DMS114 treated with DMSO at 0.1 percent for 48 hours (cell line): ENCODE measurements at regions not wholly inside any gene's neighbourhood (a gene's known extent, or its start where the extent isn't known, plus 50 kb on each side); places are given as distances from the start of the nearest gene placed in this dataset.
"Not testable (repeated sequence)": the region's sequence is repeated elsewhere in the genome, so short reads cannot be mapped to it uniquely, and the experiment has no call there.

Experiments used
- DNase-seq: peaks from one replicate; lab custom pipeline; 2025; ENCODE audit not compliant: unreplicated experiment; lab: John Stamatoyannopoulos, UW

DNA sequence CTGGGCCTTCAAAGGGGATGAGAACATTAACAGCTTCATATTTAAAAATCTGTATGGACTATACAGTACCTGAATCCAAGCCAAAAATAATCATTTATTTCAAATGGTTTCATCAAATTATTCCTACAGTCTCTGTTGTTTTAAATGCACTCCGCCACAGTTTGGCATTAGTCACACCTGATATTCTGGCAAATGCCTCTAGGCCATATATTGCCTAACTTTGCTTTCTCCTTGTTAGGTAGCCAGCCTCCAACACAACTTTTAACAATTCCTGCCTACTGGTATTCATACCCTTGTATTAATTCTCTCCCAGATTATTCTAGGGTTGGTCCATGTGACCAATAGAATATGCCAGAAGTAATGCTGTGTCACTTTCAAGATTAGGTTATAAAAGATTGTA is 146.6 kb upstream of the FANCL start:
- DNase-seq: no peak

DNA sequence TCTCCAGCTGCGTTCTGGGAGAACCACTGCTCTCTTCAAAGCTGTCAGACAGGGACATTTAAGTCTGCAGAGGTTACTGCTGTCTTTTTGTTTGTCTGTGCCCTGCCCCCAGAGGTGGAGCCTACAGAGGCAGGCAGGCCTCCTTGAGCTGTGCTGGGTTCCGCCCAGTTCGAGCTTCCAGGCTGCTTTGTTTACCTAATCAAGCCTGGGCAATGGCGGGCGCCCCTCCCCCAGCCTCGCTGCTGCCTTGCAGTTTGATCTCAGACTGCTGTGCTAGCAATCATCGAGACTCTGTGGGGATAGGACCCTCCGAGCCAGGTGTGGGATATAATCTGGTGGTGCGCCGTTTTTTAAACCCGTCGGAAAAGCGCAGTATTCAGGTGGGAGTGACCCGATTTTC is 145.8 kb upstream of the FANCL start:
- not testable (repeated sequence) for DNase-seq

DNA sequence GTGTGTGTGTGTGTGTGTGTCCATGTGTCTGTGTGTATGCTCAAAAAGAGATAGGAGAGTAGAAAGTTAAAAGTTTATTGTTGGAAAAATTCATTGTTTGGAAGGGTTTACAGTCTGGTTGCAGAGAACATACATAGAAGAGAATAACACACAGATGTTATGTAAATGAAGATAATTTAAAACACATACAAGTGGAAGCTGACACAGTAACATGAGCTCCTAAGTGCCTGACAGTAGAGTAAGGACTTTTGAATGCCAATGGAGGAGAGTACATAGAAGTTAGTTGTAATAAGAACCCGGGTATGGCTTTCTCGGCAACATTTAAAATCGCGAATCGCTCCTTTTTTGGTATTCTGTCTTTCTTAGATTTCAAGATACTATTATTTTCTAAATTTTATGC is 137.0 kb upstream of the FANCL start:
- no peak for DNase-seq

DNA sequence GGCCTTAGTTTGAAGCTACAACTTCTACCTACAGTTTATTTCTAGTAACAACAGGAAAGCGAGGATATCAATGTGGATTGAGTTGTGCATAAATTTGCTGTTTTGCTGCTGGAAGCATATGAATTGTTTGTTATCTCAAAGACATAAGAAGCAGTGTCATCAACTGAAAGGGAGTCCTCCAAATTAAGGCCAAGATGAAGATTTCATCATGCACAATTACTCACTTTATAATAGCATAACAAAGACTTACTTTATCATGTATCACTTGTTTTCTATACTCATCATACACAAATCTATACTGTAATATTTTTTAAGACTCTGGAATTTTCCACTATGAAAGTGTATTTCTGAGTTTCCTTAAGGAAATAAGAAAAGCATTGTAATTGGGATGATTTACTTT is 136.1 kb upstream of the FANCL start:
- no peak for DNase-seq

DNA sequence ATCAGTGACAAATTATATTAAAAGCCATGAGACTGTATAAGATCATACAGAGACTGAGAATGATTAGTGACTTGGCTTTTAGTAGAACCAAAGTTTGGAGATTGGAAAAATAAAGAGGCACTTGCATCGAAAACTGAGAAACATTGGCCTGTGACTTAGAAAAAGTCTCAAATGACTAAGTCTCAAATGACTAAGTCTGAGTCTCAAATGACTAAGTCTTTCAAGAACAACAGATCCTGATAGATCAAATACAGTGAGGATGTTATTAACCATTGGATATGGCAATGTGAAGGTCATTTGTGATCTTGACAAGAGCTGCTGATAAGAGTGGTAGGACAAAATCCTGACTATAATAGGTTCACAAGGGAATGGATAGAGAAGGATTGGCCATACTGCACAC is 135.5 kb upstream of the FANCL start:
- DNase-seq: no peak

DNA sequence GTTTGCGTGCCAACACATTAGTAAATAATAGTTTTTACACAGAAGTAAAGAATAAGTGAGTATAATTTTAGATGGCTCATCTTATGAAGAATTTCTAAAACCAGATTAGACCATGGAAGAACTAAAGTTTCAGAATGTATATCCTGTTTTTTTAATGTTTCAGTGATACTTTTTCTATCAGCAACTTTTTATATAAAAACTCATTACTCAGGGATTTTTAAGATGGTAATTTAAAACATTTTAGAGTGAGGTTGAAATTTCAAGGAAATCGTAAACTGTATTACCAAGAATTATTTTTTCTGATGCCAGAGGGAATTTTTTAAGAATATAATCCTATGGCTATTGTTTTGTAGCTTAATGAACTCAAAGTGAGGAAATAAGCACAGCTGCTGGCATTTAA is 128.5 kb upstream of the FANCL start:
- no peak for DNase-seq

DNA sequence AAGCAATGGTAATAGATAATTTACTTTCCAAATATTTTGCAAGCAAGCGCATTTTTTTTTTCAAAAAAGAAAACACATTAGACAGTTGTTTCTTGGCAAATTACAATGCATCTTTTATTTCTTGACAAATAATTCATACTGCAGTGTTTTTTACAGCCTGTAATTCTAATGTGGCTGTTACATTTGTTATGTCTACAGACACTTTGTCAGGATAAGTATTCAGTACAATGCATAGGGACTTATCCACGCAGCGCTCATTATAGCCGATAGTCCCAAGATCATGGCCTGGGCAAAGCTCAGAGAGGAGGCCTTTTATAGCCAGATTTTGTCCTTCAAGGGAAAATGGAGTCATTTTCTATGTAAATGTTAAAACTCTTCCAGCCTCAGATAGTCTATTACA is 123.0 kb upstream of the FANCL start:
- DNase-seq: no peak

DNA sequence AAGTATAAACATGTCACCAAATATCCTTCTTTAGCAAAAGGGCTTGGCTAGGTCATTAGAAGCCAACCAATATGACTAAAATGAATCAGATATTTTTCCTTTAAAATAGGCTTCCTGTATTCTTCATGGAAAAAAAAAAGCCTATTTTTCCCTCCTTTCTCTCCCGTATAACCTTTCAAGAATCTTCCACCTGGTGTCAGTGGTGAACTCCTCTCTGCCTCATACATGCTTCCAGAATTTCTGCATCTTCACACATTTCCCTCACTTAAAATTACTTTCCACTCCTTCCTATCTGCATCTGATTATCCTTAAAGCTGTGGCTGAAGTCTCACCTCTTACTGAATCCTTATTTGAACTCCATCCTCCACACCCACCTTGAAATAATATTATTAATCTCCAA is 116.9 kb upstream of the FANCL start:
- no peak for DNase-seq

DNA sequence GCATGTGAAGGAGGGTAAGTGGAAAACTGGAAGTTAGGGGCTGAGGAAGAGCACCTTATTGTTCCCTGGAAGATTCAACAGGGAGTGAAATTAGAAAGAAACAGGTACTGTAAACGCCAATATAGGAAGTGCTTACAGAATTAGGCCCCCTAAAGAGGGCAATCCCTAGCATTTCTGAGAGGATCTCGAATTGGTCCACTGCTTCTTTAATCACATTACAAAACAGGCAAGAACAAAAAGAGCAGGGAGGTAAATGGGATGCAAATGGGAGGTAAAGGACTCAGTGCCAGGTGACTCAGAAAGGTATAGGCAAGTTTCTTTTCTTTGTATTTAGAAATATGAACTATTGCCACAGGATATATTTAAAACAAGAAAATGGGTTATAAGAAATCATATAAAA is 116.4 kb upstream of the FANCL start:
- no peak for DNase-seq

DNA sequence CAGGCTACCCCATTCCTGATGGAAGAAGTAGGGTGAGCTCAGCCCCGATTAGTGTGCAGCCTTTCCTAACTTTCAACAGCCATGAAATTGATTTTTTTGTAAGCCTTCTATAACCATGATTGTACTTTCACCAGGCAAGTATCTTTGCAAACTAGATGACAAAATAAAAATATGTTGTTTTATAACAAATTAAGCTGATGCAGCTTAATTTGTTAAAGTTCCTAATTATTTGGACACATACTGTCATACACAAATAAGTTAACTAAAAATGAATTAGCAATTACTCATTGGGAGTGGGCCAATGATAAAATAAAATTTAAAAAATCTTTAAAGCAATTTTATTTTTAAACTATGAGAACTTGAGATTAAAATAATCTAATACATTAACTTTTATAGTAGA is 113.1 kb upstream of the FANCL start:
- DNase-seq: no peak

DNA sequence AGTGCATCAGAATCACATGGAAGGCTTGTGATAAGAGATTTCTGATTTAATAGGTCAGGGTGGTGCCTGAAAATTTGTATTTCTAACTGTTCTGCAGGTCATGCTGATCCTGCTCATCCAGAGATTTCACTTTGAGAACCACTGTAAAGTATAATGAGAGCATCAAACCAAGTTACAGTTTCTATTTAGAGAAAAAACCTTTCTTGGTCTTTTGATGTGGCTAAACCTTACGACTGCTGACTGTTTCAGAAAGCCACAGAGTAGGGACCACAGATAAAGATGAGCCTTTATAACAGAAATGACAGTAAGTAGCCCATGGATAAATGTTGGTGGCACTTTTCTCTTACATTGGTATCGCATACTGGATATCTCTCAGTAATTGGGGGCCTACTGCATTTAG is 109.4 kb upstream of the FANCL start:
- no peak for DNase-seq

DNA sequence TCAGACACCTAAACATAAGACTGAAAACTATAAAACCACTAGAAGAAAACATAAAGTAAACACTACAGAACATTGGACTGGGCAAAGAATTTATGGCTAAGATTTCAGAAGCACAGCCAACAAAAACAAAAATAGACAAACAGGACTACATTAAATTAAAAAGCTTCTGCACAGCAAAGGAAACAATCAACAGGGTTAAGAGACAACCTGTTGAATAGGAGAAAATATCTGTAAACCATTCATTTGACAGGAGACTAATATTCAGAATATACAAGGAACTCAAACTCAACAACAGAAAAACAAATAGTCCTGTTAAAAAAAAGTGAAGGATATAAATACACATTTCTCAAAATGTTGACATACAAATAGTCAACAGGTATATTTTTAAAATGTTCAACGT is 106.7 kb upstream of the FANCL start:
- no peak for DNase-seq

DNA sequence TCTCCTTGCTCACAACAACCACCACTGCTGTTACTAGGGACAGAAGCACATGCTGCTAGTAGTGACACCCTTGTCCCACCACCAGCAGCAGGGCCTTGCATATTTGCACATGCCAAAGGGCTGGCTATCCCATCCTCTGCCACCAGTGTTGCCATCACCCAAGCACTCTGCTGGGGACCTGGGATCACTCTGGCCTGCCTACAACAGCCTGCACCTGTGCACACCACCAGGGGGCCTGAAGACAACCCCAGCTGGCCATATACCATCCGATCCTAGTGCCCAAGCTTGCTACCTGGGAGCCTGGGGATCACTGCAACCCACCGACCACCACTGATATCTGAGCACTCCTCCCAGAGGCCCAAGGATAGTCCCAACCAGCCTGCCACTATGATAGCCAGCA is 99.9 kb upstream of the FANCL start:
- no peak for DNase-seq

DNA sequence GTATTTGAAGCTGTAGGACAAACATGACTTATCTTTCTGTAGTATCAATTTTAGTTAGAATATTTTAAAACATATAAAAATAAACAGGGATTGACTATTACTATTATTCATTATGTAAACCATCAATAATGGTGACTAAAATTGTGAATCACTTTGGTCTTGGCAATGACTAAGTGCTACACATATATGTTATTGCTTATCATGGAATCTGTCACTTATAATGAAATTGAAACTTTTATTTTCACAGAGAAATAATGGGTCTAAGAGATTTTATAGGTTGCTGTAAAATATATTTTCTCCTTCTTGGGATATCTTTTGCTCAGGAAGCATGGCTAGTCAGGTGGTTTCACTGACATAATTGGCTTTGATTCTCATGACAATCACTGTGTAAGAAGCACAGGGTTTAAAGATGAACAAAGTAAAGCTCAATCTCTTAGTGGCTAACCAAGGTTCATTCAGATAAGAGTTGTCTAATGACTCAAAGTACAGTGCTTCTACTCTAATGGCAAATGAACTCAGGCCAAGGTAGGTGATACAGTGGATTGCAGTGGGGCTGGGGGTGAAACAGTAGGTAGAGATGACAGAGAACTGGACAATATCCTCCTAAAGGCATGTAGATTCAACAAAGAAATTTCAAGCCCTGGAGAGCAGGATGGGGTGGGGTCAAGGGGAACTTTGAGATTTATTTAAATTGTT is 98.6 kb upstream of the FANCL start:
- no peak for DNase-seq

DNA sequence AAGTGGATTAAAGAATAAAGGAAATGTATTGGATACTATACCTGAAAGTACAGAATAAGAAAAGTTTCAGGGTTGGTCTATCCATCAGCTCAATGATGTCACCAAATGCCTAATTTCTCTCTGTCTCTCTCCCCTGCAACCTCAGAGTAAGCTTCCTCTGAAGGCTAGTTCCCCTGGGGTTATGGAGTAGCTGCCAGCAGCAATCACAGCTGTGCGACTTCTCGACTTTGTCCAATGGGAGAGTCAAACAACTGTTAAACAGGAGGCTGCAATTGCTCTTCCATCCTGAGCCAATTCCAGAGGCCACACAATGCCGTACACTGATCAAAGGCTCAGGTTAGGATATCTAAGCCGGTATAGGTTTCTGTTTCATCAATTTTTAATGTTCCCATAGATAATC is 95.3 kb upstream of the FANCL start:
- DNase-seq: no peak

DNA sequence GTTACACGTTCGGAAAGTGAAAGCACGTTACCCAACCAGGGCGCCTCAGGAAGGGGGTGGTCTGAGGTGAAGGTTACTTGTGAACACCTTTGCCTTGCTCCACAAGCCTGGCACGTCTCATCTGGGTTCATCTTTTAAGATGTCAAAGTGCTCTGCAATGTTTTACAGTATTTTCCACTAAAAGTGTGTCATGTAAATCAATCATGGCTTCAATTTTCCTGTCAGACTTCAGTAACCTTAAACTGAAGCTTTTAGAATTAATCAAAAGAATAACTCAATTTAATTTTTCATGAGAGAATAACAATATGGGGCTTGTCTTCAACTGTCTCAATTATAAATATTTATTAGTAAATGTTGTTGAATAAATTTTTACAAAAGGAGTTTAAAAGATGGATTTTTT is 93.3 kb upstream of the FANCL start:
- DNase-seq: no peak

DNA sequence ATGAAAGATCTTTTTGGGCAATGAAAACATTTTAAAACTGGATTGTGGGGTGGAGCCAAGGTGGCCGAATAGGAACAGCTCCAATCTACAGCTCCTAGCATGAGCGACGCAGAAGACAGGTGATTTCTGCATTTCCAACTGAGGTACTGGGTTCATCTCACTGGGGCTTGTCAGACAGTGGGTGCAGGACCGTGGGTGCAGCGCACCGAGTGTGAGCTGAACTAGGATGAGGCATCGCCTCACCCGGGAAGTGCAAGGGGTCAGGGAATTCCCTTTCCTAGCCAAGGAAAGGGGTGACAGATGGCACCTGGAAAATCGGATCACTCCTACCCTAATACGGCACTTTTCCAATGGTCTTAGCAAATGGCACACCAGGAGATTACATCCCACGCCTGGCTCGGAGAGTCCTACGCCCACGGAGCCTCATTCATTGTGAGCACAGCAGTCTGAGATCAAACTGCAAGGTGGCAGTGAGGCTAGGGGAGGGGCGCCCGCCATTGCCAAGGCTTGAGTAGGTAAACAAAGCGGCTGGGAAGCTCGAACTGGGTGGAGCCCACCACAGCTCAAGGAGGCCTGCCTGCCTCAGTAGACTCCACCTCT is 84.3 kb upstream of the FANCL start:
- not testable (repeated sequence) for DNase-seq

DNA sequence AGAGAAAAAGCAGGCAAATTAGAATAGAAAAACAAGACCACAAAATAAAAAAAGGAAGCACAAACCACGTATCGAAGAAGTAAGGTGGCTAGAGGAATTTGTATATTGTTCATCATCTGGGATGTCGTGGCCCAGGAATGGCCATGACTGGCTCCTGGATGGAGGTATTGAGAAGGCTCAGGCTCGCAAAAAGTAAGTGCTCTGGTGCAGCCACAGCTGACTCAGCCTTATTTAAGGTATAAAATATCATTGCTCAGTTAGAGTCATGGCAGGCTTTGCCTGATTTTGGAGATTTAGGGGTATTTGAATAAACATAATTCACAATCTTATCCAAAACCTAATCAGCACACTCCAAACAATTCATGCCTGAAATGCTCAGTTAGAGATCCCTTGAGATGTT is 78.4 kb upstream of the FANCL start:
- DNase-seq: no peak

DNA sequence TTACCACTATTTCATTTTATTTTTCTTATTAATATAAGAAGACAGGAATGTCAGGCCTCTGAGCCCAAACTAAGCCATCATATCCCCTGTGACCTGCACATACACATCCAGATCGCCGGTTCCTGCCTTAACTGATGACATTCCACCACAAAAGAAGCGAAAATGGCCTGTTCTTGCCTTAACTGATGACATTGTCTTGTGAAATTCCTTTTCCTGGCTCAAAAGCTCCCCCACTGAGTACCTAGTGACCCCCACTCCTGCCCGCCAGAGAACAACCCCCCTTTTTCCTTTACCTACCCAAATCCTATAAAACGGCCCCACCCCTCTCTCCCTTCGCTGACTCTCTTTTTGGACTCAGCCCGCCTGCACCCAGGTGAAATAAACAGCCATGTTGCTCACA is 77.8 kb upstream of the FANCL start:
- not testable (repeated sequence) for DNase-seq

DNA sequence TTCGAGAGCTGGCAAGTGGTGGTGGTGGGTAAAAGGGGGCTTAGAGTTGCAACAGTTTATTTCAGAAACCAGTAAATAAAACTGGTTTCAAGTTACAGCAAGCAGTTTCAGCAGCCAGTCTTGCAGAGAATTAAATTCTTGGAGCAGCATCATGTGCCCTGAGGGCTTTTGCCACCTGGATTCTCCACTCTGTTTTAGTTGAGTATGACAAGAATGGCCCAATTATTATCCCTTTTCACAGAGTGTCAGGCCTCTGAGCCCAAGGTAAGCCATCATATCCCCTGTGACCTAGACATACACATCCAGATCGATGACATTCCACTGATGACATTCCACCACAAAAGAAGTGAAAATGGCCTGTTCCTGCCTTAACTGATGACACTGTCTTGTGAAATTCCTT is 72.8 kb upstream of the FANCL start:
- DNase-seq: no peak

DNA sequence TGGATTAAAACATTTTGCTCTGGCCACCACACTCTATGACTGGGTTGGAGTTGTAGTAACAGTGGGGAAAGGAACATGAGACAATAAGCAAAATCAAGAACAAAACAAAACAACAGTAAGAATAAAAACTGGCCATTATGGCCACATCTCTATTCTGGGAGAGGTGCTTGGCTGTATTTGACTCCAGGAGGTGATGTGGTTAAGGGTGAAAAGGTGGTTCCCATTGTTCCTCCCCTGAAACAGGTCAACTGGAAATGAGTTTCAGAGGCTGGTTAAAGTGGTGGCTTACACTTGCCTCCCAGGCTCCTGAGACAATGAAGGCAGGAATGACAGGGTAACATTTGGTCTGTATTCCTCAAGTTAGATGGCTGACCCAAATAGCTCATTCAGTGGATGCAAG is 67.3 kb upstream of the FANCL start:
- DNase-seq: no peak

DNA sequence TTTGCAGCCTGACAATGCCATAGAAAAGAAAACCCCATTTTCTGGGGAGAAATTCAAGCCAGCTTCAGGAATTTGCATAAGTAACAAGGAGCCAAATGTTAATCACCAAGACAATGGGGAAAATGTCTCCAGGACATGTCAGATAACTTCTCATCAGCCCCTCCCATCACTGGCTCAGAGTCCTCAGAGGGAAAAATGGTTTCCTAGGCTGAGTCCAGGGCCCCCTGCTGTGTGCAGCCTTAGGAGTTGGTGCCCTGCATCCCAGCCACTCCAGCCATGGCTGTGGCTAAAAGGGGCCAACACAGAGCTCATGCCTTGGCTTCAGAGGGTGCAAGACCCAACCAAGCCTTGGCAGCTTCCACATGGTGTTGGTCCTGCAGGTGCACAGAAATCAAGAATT is 63.7 kb upstream of the FANCL start:
- DNase-seq: no peak

DNA sequence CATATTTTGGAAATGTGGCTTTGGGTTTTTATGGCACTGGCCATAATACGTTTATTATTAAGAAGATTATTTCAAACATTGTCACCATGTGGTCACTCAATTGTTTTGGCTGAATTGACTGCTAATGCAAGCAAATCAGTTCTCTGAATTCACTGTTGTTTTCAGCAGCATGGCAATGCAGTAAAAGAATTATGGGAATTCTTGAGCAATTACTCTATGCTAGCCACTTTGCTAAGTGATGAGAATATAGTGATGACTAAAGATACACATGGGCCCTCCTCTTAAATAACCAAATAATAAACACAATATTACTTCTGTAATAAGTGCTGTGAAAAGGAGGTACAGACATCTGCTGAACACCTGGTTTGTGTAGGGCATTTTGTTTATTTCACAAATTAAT is 58.0 kb upstream of the FANCL start:
- DNase-seq: no peak
